AG09319 (cell line): ENCODE measurements at regions not wholly inside any gene's neighbourhood (a gene's known extent, or its start where the extent isn't known, plus 50 kb on each side); places are given as distances from the start of the nearest gene placed in this dataset.

ENCODE experiments used
- DNase-seq: peaks from one replicate; pipeline ENCODE4 v3.0.0-alpha.2; 2010; ENCODE audit warnings: low read depth; ENCODE audit errors: extremely low read depth
- TF ChIP-seq, protein P1 (sequence below): IDR thresholded peaks from 2 replicates; pipeline ENCODE4 v1.5.1; 2011; ENCODE audit warnings: low read depth, mild to moderate bottlenecking, inconsistent platforms, low read length, moderate library complexity

DNA sequence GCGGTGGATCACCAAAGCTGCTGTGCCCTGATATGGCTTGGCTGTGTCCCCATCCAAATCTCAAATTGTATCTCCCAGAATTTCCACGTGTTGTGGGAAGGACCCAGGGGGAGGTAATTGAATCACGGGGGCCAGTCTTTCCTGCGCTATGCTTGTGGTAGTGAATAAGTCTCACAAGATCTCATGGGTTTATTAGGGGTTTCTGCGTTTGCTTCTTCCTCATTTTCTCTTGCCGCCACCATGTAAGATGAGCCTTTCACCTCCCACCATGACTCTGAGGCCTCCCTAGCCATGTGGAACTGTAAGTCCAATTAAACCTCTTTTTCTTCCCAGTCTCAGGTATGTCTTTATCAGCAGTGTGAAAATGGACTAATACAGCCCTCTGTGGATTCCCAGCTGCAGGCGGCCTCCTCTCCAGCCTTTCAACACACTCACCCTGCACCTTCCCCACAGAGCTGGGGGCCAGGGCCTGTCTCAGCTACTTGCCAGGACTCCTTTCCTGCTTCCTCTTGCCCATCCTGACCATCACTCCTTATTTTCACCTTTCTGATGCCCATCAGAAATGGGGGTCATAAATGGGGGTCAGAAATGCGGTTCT is 57.2 kb upstream of the TOMM7 start:
- DNase-seq, result no peak
- TF ChIP-seq, protein P1, sequence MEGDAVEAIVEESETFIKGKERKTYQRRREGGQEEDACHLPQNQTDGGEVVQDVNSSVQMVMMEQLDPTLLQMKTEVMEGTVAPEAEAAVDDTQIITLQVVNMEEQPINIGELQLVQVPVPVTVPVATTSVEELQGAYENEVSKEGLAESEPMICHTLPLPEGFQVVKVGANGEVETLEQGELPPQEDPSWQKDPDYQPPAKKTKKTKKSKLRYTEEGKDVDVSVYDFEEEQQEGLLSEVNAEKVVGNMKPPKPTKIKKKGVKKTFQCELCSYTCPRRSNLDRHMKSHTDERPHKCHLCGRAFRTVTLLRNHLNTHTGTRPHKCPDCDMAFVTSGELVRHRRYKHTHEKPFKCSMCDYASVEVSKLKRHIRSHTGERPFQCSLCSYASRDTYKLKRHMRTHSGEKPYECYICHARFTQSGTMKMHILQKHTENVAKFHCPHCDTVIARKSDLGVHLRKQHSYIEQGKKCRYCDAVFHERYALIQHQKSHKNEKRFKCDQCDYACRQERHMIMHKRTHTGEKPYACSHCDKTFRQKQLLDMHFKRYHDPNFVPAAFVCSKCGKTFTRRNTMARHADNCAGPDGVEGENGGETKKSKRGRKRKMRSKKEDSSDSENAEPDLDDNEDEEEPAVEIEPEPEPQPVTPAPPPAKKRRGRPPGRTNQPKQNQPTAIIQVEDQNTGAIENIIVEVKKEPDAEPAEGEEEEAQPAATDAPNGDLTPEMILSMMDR, result no peak

GRCh38 chr7:22879280-22879679 is 56.6 kb upstream of the TOMM7 start:
- TF ChIP-seq, protein P1, result no peak
- DNase-seq, result no peak

DNA sequence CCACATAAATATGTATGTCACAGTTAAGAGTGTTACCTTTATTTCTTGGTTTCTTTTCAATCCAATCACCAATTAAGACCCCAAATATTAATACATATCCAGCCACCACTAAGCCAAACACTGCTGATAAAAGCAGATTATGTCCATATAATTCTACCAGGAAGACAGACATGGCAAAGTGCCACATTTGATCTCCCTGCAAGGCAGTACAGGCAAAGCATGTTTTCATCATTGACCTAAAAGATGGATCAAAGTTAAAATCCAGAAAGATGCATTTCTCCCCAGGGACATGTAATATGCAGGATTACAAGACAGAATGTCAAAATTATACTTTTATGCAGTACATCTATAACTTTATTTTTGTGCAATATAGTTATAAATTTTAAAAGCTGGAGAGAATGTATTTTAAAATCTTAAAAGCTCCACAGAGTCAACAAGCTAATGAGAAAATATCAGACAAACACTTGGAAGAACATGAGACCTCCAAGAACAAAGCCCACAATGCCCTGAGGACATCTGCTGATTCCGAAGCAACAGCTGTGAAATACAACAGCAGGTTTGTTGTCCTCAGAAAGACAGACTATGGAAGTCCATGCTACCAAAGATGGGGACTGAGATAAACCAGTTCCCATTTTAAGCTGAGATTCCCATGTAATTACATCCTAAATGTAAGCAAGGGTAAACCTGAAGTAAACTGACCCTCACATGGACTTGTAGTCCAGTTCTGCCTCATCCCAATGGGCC is 54.5 kb upstream of the TOMM7 start:
- TF ChIP-seq, protein P1, result no peak
- no peak for DNase-seq

- DNase-seq, result no peak
- TF ChIP-seq, protein P1, result no peak
Observed at GRCh38 chr7:22875470-22875869, 52.8 kb upstream of the TOMM7 start.

DNA sequence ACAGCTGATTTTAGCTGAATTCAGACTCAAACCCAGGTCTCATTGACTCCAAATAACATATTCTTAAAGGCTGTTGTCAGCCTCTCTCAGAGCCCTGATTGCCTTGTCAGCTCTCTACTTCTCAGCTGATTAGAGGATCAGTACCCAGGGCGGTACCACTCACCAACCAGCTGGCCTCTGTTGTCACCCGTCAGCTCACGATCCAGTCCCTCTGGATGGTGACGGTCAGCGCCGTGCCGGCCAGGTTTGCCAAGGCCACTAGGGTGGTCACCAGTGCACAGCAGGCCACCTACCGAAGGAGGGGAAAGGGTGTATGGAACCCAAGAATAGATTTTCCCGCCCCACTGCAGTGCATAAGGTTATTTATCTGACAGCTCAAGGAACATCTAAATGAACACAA is 52.3 kb upstream of the TOMM7 start:
- no peak for DNase-seq
- TF ChIP-seq, protein P1, result no peak
